ENCODE measurements at regions not wholly inside any gene's neighbourhood (a gene's known extent, or its start where the extent isn't known, plus 50 kb on each side); places are given as distances from the start of the nearest gene placed in this dataset.

GRCh38 chr16:63201851-63202250 lies 1165.6 kb upstream of the CDH8 start:
- TF ChIP-seq CTCF (IDR thresholded peaks at IDR 0.05; ENCODE audit: insufficient read depth, low read depth, low read length), result no peak
- DNase-seq (ENCODE audit: low read depth), result no peak
- H3K4me3 ChIP-seq (ENCODE audit: low read depth, low read length), result no peak overlapping the region

GRCh38 chr16:63200940-63201339 lies 1164.7 kb upstream of the CDH8 start:
- H3K4me3 ChIP-seq (ENCODE audit: low read depth, low read length), result no peak overlapping the region
- no peak for TF ChIP-seq CTCF (IDR thresholded peaks at IDR 0.05; ENCODE audit: insufficient read depth, low read depth, low read length)
- no peak for DNase-seq (ENCODE audit: low read depth)

GRCh38 chr16:63195336-63195735 lies 1159.1 kb upstream of the CDH8 start:
- H3K4me3 ChIP-seq (ENCODE audit: low read depth, low read length), result no peak overlapping the region
- DNase-seq (ENCODE audit: low read depth), result no peak

DNA sequence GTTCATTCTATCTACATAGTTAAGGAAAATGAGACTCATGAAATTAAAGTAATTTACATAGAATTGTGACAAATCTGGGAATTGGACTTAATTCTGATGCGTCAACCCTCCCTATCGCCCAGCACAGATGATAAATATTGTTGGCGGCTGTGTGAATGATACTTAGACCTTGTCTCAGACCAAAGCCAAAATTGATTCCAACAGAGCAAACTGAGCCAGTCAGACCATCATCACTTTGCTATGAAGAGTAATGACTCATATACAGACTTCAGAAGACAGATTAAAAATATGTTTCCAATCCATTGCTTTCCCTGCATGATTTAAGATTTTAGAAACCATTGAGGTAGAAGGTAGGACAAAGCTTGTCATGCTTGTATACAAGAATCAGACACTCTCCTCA lies 1156.7 kb upstream of the CDH8 start:
- TF ChIP-seq CTCF (IDR thresholded peaks at IDR 0.05; ENCODE audit: insufficient read depth, low read depth, low read length), result no peak
- no peak overlapping the region for H3K4me3 ChIP-seq (ENCODE audit: low read depth, low read length)
- no peak for DNase-seq (ENCODE audit: low read depth)

More at GRCh38 chr16:63195336-63195735, 1159.1 kb upstream of the CDH8 start:
- no peak for TF ChIP-seq CTCF (IDR thresholded peaks at IDR 0.05; ENCODE audit: insufficient read depth, low read depth, low read length)

GRCh38 chr16:63188086-63188771 lies 1152.0 kb upstream of the CDH8 start:
- TF ChIP-seq CTCF (IDR thresholded peaks at IDR 0.05; ENCODE audit: insufficient read depth, low read depth, low read length), result no peak
- no peak for DNase-seq (ENCODE audit: low read depth)
- no peak overlapping the region for H3K4me3 ChIP-seq (ENCODE audit: low read depth, low read length)

DNA sequence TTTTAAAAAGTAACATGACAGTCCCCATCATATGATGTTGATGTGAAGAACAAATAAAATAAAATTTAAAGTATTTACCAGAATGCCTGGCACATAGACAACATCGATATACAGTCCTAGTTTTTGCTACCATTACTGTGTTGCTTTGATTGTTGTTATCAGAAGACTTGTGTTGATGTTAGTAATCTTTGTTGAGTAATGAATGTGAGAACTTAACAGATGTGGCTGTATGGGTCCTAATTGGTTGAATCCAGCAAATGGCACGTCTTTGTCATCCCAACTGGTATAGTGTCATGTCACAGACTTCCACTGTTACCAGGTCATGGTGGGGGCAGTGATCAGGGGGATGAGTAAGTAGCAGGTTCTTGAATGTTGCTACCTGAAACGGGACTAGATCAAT lies 1151.4 kb upstream of the CDH8 start:
- no peak for DNase-seq (ENCODE audit: low read depth)
- no peak for TF ChIP-seq CTCF (IDR thresholded peaks at IDR 0.05; ENCODE audit: insufficient read depth, low read depth, low read length)
- H3K4me3 ChIP-seq (ENCODE audit: low read depth, low read length), result no peak overlapping the region

DNA sequence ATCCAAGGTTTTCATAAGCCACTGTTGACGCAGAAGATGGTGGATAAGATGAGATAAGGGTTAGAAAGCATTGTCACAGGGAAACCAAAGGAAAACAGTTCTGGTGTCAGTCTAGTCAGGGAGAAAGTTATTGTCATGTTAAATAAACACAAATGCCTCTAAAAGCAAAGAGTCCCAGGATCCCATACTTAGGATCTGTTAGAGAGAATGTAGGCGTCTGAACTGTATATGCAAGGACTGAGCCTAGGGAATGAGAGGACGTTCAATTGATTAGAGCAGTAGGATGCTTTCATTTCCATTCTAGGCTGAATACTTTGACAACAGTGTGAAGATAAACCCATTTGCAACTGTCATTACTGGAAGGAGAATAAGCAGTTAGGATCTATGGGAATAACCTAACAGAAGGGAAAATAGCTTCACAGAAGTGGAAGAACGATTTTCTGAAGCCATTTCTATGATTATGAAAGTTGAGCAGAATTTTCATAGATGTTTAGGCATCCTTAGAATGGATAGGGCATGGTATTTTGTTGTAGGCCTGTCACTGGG lies 1149.1 kb upstream of the CDH8 start:
- no peak for TF ChIP-seq CTCF (IDR thresholded peaks at IDR 0.05; ENCODE audit: insufficient read depth, low read depth, low read length)
- no peak for DNase-seq (ENCODE audit: low read depth)

More for the DNA sequence above, 1149.1 kb upstream of the CDH8 start:
- no peak overlapping the region for H3K4me3 ChIP-seq (ENCODE audit: low read depth, low read length)

All from fibroblast of villous mesenchyme (primary cell).